Brain pericyte (primary cell): ENCODE measurements at regions not wholly inside any gene's neighbourhood (a gene's known extent, or its start where the extent isn't known, plus 50 kb on each side); places are given as distances from the start of the nearest gene placed in this dataset.

Experiments
- DNase-seq: peaks from one replicate; pipeline ENCODE4 v3.0.0-alpha.2; 2012; ENCODE audit warnings: low read depth, low spot score

DNA sequence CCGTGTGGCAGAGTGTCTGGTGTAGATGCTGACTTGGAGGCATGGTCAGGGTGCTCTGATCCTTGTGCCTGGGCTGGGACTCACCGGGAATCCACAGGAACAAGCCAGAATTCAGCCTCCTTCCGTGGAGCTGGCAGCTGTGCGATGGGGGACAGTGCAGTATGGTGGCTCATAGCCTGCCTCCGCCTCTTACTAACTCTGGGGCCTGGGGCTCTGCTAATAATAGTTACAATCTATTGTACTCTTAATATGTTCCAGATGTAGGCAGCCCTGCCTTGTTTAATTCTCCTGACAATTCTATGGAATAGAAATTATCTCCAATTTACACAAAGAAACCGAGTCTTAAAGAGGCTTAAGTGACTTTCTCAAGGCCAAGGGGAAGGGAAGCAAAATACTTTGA is 77.6 kb downstream of the PCDH1 start:
- no peak for DNase-seq

DNA sequence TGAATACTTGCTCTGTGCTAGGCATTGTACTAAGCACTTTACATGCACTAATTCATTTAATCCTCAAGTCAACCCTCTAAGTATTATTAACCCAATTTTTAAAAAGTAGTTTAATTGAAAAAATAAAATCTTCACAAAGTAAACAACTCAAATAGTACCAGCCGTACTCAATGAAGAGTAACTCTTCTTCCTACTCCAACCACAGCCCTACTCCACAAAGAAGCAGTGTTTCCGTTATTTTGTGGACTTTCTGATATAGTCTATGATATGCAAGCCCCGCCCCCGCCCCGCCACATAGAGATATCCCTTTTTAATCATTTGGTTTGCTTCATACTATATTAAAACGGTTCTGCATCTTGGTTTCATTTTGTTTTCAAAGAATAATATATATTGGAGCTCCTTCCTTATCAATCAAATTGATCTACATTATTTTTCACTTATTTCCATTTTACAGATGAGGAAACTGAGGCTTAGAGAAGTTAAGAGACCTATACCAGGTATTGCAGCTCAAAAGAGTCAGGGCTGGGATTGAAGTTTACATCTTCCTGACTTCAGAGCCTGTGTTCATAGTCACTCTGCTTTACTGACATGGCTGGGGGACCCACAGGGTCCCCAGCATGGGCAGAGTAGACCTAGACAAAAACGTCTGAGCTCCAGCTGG is 78.6 kb downstream of the PCDH1 start:
- no peak for DNase-seq

- DNase-seq = no peak
These were observed 80.8 kb downstream of the PCDH1 start for GRCh38 chr5:141797425-141797824.

- DNase-seq = no peak
These were observed 82.8 kb downstream of the PCDH1 start for GRCh38 chr5:141795421-141795820.

GRCh38 chr5:141793881-141794280 is 84.3 kb downstream of the PCDH1 start:
- DNase-seq = no peak

DNA sequence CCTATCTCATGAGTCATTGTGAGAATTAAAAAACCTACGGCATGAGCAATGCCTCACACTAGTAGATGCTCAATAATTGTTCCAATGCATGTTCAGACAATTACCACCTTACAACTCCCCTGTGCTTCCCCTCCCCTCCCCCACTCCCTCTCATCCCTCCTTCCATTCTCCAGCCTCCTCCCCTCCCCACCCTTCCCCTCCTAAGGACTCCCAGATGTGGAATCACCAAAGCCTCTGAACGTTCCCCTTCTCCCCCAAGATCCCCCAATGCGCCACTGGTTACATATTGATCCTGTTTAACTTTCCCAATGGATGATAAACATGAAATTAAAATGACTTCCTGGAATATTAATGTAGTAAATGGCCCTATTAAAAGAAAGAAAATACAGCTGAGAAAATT is 84.8 kb downstream of the PCDH1 start:
- DNase-seq = no peak

GRCh38 chr5:141790630-141791029 is 87.6 kb downstream of the PCDH1 start:
- no peak for DNase-seq

GRCh38 chr5:141789330-141789729 is 88.9 kb downstream of the PCDH1 start:
- DNase-seq = no peak

GRCh38 chr5:141788296-141788970 is 89.8 kb downstream of the PCDH1 start:
- no peak for DNase-seq

- DNase-seq = no peak
These were observed 90.8 kb downstream of the PCDH1 start for GRCh38 chr5:141787376-141787775.

DNA sequence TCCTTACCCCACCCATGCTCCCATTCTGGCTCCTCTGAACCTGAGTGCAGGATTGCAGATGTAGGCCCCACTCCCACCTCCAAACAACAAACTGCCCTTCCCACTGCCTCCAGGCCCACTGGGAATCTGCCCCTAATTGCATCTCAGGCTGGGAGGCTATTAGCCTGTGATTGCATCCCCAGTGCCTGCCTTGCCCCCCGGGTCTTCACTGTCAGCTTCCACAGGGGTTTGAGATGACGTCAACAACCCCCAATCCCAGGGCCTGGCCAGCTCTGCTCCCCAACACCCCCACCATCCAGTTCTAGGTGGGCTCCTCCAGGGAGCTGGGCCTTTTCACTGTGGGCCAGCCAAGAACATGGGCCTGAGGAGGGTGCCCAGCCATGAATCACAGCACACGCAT is 91.5 kb downstream of the PCDH1 start:
- no peak for DNase-seq

GRCh38 chr5:141785711-141786110 is 92.5 kb downstream of the PCDH1 start:
- no peak for DNase-seq

DNA sequence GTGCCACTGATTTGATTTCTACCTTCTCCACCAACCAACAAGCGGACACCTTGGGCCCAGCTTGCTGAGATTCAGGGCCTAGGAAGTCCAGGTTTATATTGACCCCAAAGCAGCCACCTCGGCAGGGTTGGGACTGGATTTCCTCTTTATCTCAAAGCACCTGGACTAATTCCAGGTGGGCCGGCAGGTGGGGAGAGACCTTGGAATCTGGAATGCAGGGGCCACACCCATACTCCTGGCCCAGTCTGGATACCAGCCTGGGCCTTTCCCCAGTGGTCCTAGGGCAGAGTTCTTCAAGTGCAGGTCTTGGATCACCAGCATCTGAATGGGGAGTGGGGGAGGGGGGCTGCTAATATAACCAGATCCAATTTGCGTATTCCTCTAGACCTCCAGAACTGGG is 93.1 kb downstream of the PCDH1 start:
- DNase-seq = no peak

DNA sequence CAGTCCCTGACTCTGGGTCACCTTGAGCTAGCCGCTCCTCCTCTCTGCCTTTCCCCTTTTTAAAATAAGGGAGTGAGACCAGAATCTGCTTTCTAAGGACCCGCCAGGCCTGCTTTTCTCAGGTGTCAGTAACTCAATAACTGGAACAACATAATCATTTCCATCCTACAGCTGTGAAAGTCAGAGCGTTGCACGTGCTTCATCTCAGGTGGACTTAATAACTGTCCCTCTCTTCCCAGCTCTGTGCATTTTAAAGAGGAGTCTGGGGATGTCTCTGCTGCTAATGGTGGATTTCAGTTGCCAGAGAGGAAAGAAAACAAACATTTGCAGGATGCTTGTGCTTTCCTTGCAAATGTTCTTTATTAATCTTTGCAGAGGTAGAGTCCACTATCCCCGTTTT is 93.7 kb downstream of the PCDH1 start:
- DNase-seq = no peak

DNA sequence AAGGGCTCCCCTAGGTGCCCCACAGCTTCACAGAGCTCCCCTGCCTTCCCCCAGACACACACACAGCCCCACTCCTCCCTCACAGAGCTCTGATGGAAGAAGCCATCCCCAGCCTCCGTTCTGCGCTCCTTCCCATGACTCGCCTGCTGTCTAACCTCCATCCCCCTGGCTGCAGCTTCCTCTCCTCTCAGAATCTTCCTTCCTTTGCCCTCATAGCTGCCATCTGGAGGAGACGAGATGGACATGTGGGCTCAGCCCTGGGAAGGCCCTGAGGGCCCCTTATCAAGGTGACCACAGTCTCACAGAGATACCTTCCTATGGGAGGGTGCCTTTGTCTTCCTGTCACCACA is 94.3 kb downstream of the PCDH1 start:
- no peak for DNase-seq

DNA sequence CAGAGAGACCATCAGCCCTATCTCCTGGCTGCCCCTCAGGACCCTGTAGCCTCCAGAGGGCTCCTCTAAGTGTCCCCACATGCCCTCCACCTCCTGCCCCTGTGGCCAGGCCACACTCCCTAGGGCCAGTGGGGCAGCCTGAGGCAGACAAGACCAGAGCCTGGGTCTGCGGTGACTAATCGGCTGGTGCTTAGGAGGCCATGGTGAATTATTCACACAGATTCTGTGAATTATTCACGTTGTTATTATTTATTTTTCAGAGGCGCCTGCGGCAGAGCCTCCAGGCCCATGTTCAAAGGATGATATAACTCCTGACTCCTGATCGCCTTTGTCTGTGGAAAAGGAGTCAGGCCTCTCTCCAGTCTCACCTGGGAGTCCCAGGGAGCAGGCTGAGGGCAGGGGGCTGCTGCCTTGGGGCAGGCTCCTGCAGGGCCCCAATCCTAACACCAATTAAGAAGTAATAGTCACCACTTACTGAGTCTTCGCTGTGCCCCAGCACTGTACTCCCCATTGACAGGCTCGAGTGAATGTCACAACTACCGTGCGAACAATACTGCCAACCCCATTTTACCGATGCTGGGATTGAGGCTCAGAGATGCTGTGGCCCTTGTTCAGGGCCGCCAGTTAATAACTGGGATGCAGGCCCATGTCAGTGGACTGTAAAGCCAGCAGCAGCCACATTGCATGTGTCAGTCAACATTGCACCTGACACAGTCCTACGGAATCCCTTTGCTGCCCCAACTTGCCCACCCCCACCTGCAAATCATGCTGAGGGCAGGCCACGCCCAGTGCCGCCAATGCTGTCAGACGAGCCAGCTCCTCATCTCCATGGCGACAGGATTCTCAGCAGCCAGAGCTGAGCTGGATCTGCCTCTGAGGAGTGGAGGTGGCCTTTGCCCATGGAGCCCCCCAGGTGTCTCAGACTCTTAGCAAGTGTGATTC is 94.9 kb downstream of the PCDH1 start:
- DNase-seq = no peak

DNA sequence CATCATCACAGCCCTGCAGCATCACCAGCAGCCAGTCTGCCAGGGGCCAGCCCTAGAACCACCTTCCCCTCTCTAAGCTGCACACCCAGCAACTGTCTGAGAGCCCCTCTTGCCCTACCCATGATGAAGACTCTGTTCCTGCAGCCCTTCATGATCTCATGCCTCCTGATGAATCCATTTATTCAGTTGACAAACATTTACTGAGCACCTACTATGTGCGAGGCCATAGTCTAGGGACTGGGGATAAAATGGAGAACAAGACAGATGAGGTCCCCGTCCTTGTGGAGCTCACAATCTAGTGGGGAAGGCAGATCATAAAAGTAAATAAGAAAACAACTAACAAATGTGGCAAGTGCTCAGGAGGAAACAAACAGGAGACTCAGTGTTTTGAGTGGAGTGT is 96.3 kb downstream of the PCDH1 start:
- DNase-seq = no peak

DNA sequence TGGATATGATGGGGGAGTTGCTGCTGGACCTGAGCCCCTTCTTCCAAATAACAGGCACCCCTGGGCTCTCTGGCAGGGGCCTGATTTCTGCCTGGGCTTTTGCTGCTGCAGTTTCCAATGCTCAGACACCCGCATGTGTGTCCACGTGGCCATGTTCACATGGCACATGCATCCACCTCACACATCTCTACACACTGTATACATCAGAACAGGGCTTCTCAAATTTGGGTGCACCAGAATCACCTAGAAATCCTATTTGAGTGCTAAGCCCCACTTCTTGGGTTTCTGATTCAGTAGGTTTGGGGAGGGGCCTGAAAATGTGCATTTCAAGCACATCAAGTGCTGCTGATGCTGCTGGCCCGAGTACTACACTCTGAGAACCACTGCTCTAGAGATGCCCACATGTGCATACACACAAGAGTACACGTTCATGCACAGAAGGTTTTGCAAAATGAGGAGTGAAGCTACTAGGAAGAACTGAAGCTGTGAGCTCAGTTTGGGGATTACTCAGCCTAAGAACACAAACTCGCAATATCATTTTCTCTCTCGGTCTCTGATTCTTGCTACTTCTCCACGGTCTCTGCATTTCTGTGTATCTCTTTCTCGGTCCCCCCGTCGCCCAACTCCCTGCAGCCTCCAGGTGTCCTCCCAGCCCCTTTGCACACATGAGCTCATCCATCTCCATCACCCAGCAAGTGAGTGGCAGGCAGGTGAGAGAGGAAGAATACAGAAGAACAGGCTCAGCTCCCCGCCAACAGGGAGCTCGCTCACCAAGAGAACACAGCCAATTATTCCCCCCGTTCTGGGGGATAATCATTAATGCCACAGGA is 97.0 kb downstream of the PCDH1 start:
- no peak for DNase-seq

DNA sequence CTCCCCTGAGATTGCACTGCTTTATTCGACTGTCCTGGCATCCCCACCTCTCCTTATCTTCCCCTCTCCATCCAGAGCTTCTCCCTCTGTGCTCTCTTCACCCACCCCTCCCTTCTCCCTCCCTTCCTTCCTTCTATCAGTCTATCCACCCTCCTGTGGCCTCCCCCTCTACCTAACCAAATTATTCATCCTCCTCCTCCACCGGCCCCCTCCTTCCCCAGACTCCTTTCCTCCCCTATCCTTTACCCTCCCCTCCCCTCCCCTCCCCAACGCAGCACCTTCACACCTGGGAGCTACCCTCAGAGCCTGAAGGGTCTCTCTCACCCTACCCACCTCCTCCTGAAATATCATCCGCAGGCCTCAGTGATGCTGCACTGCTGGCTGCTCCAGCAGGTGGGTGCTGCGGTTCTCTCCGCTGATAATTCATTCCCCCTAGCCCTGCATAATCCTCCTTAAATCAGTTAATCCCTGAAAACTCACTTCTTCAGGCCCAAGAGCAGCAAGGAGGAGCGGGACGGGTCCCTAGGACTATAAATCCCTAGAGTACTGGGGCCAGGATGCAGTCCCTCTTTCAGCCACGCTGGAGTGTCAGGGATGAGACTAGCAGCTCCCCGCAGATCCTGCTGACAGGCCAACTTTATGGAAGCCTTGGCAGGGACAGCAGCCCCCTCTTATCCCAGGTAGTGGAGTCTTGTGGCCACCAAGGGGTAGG is 97.8 kb downstream of the PCDH1 start:
- no peak for DNase-seq

GRCh38 chr5:141779503-141779973 is 97.5 kb upstream of the ARAP3 start:
- DNase-seq = no peak

DNA sequence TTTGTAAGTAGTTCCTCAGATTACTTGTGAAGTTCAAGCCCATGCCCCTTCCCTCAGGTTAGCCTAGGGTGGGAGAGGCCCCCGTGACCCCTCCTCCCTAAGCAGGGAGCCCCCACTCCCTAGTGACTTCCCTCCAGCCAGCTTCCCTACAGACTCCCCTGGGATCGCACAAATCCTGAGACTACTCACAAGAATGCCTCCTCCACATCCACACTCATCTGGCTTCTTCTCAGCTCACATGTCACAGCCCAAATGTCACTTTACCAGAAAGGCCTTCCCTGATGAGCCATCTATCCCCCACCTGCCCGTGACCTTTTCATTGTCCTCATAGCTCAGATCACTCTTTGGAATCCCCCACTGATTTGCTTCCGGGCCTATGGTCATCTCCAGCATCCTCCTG is 96.7 kb upstream of the ARAP3 start:
- no peak for DNase-seq
